Fibroblast of peridontal ligament (primary cell): ENCODE measurements at regions not wholly inside any gene's neighbourhood (a gene's known extent, or its start where the extent isn't known, plus 50 kb on each side); places are given as distances from the start of the nearest gene placed in this dataset.

Source experiments
- DNase-seq: peaks from one replicate; pipeline ENCODE4 v3.0.0-alpha.2; 2010; ENCODE audit errors: extremely low read depth

DNA sequence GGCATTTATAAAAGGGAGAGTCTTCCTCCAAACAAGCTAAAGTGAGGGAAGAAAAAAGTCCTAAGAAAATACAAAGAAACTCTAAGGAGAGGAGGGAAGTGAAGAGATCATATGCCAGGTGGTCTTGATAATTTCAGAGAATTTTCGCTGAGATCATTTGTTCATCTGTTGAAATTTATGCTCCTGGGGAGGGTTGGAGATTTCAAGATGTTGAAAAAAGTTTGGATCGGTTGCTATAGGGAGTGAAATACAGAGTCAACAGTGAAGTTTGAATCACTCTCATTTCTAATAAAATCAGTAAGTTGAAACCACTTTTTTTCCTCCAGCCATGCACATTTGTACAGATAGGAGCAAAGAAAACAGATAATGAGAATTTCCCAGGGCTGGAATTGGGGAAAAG is 299.1 kb upstream of the ADAMTS5 start:
- DNase-seq = no peak

DNA sequence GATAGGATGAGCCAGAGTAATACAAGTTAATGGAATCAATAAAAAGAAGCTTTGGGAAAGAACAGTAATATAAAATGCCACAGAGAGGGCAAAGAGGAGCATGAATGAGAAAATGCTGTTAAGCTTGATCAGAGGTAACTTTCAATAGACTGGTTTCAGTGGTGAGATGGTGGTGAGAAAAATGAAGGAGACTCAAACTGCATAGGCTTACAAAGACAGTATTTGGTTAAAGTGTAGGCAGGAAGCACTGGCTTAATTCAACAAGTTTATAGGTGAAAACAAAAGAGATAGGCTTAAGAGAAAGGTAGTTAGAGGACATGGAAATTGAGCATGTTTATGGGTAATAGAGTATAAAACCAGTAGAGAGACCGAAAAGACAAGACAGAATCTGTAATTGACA is 298.6 kb upstream of the ADAMTS5 start:
- DNase-seq = no peak

DNA sequence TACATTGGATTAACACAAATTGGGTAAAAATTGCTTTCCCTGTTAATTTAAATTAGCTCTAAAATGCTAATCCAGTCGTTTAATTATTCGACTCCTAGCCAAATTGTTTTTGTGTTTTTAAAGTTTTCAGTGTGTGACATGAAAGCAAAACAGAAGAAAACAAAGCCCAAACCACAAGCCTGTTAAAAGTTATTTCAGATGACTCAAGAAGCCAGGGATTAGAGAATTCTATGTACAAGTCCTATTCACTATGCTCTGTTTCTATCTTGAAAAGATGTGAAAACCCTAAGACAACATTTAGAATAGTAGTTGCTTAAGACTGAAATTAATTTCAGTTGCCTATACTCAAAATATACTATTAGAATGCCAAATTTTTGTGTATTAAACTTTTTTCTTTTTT is 294.8 kb upstream of the ADAMTS5 start:
- peak; percentile 18 for DNase-seq

DNA sequence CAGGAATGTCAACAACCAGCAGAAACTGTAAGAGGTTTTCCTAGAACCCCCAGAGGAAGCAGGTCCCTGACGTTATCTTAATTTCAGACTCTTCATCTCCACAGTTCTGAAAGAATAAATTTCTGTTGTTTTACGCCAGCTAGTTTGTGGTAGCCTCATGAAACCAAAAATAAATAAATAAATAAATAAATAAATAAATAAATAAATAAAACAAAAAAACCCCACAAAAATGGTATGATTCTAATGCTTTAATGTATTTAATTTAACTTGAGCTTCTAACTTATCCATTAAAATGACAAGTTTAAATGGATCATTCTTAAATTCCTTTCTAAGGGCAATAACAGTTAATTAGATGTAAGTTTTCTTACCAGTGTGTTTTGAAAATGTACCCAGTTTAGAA is 293.8 kb upstream of the ADAMTS5 start:
- no peak for DNase-seq

DNA sequence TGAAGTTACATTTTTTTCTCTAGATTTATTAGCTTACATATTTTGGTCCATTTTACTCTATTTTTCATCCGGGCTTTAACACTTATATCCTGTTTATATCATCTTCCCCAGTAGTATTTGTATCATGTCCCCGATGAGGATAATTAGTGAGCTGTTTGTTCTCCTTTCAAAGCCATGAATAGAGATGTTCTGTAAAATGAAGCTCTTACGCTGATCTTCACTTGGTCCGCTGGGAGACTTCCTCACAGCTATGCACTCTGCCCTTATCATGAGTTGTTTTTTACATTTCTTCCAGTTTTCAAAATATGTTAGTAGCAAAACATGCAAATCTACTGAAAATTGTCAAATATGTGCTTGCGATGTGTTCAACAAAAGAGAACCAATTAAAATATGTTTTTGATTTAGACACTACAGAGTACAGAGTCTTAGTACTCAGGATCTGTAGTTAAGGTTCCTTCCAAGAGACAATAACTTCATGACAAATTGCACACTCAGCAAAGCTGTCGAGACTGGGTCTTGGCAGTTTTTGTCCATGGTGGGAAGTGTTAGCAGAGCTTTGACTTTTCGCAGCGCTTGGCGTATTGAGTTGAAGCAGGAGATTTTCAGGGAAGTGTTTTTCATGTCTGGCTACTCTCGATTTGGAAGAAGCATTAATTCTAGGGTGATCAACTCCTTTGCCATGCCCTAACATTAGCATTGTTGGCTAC is 292.0 kb upstream of the ADAMTS5 start:
- no peak for DNase-seq

DNA sequence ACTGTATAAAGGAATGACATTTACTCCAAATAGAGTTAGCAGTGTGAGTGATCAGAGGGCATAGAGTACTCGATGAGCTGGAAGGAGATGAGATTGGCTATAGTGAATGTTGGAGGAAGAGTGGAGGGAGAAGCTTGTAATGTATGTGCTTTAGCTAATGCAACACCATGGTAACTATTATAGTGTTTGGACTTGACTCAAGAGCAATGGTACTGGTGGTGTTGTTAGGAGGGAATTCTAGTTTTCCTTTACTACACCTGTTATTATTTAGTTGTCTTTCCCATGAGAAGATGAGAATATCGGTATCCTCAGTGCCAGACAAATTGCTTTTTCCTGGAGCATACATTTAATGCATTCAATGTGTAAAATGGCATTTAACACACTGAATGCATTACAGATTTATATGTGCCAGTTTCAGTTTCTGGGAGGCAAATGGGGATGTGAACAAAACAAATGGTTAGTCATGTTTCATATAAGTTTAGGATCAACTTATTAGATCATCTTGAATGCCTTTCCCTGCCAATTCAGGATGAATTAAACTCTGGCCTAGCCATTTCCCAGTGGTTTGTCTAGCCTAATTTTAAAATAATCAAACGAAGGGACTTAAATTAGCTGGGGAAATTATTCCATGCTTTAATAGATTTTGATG is 291.1 kb upstream of the ADAMTS5 start:
- DNase-seq = peak; percentile 49

DNA sequence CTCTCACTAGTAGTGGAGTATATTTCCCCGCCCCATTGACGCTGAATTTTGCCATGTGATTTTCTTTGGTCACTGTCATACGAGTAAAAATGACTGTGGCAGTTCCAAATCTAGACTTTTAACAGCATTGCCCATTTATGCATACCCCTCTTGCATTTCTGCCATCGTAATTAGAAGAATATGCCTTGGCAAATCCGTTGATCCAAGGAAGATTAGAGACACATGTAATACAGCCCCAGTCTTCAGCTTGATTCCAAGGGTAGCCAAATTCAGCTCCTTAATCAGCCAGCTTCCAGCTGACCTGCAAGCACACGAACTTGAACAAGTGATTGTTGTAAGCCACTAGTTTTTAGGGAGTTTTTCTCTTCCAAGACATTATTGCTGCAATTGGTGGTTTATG is 290.3 kb upstream of the ADAMTS5 start:
- peak; percentile 34 for DNase-seq

DNA sequence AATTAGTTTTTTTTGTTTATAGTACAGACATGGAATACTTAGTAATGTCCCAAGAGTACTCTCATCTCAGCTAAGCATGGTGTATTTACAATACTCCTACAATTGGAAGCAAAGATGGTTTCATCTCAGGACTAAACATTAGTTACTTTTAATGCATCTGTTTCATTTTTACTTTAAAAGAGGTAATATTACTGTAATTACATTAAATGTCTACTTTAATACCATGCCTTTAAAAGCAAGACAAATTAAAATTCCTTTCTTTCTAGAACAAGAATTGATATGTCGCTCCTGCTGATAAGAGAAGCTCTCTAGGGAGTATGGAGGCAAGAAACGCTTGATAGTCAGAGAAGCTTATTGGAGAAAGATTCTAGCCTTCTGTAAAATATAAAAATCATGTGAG is 284.9 kb upstream of the ADAMTS5 start:
- DNase-seq = no peak

DNA sequence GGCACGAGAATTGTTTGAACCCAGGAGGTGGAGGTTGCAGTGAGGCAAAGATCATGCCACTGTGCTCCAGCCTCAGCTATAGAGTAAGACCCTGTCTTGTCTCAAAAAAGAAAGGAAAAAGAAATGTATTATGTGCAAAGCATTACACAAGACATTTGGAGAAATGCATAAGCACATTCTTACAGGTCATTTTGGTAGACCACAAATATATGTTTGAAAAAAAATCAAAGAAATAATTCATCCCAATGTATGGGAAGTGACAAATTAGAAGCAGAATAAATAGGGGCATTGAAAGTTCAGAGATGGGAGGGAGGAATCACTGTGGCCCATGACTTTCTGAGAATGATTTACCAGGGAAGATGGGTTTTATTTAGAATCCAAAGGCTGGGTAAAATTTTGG is 283.5 kb upstream of the ADAMTS5 start:
- DNase-seq = peak; percentile 19

DNA sequence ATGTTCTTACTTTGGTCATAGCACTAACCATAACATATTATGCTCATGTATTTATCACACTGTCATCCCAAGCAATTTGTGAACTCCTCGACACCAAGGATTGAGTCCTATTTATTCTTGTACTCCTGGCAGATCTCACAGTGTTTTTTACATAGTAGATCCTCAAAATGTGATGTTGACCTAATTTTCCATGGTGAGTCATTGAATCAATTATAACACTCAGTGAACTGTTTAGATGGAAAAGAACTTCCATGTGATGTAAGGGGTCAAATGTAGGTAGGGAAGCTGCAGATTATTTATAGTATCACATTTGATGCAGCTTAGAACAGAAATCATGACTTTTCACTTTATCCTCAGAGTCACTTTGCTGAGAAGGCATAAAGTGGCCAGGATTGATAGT is 281.9 kb upstream of the ADAMTS5 start:
- peak; percentile 46 for DNase-seq

DNA sequence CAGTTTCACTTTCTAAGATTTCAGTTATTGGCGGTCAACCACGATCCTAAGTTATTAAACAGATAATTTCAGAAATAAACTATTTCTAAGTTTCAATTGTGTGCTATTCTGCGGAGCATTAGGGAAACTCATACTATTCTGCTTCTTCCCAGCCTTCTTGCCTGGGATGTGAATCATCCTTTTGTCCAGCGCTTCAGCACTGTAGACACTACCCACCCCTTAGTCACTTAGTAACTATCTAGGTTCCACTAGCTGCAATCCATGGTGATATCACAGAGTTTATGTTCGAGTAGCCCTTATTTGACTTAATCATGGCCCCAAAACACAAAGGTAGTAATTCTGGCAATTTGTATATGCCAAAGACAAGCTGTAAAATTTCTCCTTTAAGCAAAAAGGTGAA is 279.9 kb upstream of the ADAMTS5 start:
- peak; percentile 37 for DNase-seq

DNA sequence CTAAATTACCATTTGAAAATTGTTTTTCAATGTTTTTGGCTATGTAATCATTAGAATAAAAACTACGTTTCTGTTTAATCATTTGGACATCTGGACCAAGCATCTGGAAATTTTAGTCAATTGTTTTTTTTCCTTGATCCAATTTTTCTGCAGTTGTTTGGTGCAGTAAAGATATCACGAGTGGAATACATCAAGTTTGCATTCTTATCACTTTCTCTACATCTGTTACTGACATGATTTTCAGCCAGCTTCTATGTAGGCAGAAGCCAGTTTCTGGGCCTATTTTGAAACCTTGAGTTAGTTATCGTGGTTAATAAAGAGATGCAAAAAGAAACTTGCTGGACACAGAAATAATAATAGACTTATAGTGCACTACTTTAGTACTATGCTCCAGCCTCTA is 277.9 kb upstream of the ADAMTS5 start:
- no peak for DNase-seq

DNA sequence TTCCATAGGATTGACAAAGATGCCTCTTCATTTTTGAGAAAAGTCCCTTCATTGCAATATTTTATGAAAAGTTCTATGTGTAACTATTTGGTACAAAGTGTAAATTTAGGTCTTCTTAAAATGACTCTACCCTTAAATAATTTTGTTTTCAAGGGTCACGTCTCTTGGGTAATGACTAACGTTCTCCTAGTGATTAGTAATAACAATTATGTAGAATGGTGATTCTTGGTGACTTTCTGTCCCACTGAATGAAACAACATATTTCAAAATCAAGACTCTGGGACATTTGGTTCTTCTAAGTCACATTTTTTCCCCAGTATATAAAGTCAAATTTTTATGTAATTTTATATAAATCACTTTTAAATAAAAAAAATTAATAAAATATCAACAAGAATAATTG is 277.5 kb upstream of the ADAMTS5 start:
- no peak for DNase-seq

DNA sequence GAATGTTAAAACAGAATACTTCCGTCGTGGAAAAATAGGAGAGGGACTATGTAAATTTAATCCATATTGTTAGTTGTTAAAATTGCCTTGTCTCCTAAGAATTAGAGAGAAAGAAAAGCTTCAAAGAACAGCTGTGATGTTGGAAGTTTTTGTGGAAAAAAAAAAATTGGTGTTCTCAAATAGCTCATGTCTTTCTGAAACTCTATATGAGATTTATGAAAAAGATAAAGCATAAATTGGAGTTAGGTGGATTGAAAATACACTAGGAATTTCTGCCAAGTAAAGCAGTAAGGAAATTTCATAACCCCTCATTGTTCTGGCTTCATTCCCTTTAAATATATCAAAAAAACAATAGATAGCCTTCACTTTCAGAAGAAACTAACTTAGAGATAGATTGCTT is 274.0 kb upstream of the ADAMTS5 start:
- DNase-seq = peak; percentile 25

DNA sequence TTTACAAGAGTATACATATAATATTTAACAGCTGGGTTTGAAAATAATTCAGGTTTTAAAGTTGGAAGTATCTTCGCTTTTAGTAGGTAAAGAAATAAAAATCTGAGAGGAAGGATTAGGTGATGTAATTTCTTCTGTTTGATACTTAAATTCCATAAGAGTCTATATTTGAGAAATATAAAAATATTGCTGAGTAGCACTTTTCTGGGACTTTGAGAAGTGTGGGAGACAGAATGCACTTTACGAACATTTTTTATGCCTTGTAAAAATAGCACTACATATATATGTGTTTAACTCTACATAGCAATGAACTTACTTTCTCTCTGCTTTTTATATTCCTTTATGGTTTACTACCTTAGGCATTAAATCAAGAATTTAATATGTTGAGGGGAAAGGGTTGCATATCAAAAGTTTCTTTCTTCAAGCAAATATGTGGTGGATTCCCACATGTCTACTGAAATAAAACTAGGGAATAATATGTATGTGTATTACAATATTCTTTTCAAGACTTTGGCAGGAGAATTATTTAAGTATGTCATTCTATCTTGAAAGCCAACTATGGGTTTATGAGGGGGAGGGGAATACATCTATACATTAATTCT is 266.7 kb upstream of the ADAMTS5 start:
- DNase-seq = no peak

DNA sequence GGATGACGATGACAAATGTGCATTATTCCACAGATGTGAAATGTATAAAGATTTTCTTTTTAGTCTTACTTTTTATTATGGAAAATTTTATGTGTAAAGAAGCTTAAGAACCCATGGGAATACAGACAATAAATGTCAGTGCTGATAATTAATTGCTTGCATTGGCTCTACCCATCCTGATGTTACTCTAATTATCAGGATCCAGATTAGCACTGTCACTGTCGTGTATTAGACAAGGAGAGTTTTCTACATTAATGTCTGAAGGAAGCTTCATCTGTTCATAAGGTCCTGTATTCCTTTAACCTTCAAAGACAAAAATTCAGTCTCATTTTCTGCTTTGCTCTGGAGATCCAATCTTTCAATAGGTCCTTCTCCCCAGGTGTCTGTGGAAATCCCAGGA is 259.1 kb upstream of the ADAMTS5 start:
- no peak for DNase-seq

DNA sequence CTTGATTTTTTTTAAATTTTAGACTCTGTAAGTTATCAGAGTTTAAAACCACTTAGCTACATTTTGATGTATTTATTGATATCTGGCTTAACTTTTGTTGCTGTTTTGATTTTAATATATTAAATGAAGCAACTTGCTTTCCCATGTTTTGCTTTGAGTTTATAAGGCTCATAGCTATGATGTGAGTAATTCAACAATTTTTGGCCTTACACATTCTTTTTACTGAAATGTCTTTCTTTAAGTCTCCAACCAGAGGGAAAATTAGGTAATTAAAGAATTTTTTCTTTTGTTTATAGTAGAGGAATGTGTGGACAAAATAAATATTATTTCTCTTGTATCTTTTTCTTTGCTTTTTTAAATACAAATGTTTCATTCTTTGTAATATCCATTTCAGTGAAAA is 258.3 kb upstream of the ADAMTS5 start:
- DNase-seq = peak; percentile 65

DNA sequence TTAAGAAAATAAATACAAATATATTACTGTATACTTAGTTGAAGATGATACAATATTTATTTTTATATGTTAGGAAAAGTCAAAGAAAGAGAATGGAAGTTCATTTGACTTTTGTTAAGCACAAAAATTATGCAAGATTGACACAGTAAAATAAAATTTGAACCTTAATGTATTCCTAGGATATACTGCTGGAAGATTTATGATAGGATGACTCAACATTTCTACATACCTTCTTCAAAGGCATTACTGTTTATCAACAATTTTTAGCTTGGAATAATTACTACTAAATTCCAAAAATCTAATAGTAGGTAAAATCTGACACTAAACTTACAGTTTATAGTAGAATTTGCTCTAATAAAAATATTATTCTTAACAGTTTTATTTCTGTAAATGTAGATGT is 257.3 kb upstream of the ADAMTS5 start:
- DNase-seq = no peak

DNA sequence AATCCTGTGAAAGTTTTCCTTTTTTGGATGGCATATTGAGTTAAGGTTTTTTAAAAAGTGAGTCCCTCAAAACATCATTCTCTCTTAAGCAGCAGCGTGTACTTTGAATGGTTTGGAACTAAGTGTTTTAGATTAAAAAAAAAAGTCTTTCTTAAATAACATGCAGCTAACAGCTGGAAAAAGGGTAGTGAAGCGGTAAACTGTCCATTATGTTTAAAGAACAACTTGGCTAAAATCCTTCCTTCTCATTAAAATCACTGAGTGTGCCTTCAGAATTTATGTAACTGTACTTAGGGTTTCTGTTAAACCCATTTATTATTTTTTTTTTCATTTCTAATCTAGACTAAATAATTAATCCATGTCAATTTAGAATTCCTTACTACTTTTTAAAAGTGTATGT is 254.2 kb upstream of the ADAMTS5 start:
- DNase-seq = no peak

DNA sequence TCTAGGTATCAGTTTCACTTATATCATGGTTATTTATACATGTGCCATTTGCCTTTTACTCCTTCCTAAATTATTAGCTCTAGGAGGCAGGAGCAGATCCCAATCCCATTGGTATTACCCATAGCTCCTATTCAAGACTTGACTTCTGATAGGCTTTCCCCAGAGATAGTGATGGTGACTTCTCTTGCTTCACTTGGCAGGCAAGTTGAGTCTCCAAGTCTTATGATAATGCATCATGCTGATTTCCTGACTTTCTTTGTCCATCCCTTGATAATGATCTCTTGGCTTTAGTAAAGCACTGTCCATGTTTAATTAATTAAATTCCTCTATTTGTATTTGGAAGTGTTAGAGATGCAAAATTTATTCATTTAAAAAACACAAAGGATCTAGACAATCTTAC is 253.5 kb upstream of the ADAMTS5 start:
- no peak for DNase-seq

DNA sequence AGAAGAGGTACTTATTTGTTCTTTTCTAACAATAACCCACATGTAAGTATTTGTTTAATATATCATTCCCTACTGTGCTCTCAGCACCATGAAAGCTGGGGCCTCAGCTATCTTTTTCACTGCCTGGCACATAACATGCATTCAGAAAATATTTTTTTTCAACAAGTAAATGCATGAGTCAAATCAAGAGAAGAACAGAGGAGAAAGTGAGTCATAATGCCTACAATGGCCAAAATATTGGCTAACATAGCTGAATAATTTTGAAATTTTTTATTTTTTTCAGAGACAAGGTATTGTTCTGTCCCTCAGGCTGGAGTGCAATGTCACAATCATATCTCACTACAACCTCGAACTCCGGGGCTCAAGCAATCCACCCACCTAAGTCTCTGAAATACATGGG is 252.2 kb upstream of the ADAMTS5 start:
- peak; percentile 79 for DNase-seq

DNA sequence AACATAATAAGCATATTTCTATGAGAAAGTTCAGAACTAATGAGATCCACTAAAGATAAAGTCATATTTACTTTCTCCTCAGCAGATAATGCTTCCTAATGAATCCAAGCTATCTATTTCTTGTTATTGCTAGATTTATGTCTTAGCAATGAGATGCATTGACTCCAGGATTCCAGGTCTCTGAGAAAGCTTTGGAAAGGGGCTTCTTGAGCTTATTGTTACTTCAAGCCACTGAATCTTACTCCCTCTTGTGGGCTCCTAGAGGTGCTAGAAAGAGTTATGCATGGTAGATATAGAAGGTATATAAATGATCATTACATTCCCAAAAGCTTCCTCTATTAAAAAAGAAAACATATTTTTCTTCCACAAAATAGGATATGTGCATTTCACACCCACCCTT is 246.4 kb upstream of the ADAMTS5 start:
- peak; percentile 61 for DNase-seq

DNA sequence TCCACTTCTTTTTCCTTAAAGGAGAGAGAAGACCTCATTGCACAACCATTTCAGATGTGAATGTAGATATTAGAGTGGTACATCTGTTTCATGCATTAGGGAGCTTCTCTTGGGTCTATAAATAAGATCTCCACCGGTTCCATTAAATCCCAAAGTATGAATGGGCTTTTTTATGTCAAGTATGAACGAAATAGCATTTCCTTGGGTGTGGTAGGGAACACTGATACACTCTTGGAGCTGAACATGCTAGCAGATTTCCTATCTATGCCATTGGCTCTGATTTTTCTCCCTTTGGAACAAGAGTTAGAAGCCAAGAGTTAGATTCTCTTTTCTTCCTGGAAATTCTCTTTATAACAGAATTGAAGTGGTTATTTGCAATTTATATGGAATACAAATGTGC is 245.6 kb upstream of the ADAMTS5 start:
- no peak for DNase-seq

DNA sequence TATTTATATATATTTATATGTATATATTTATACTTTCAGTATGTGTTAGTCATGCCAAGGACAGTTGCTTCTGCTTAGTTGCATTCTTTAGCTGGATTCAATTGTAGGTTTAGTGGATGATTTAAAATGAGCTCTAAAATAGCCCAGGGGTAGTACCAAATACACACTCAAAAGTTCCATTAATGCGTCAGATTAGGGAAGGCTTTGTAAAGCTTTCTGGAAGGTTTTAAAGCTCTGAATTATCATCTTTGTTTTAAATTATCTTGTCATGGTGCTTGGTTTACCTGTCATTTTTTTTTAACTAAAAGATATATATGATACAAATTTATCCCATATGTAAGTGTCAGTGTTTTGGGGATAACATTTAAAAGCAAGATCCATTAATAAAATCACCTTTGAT is 242.7 kb upstream of the ADAMTS5 start:
- no peak for DNase-seq
